ENCODE measurements at regions not wholly inside any gene's neighbourhood (a gene's known extent, or its start where the extent isn't known, plus 50 kb on each side); places are given as distances from the start of the nearest gene placed in this dataset.
"Not testable (repeated sequence)": the region's sequence is repeated elsewhere in the genome, so short reads cannot be mapped to it uniquely, and the experiment has no call there.

GRCh38 chr16:86343796-86344585 is 166.3 kb upstream of the FOXF1 start:
- DNase-seq (ENCODE audit: low read depth) = peak; percentile 81

GRCh38 chr16:86344586-86344871 is 165.8 kb upstream of the FOXF1 start:
- DNase-seq (ENCODE audit: low read depth) = no peak

- no peak for DNase-seq (ENCODE audit: low read depth)
Observed at GRCh38 chr16:86344881-86345280, 165.4 kb upstream of the FOXF1 start.

GRCh38 chr16:86345516-86345915 is 164.8 kb upstream of the FOXF1 start:
- DNase-seq (ENCODE audit: low read depth) = no peak

- no peak for DNase-seq (ENCODE audit: low read depth)
Observed at GRCh38 chr16:86346034-86346433, 164.3 kb upstream of the FOXF1 start.

GRCh38 chr16:86347090-86347489 is 163.2 kb upstream of the FOXF1 start:
- peak; percentile 45 for DNase-seq (ENCODE audit: low read depth)

GRCh38 chr16:86347916-86348555 is 162.3 kb upstream of the FOXF1 start:
- peak; percentile 66 for DNase-seq (ENCODE audit: low read depth)

GRCh38 chr16:86349338-86349900 is 160.9 kb upstream of the FOXF1 start:
- peak; percentile 42 for DNase-seq (ENCODE audit: low read depth)

- no peak for DNase-seq (ENCODE audit: low read depth)
Observed at GRCh38 chr16:86350289-86350688, 160.0 kb upstream of the FOXF1 start.

- no peak for DNase-seq (ENCODE audit: low read depth)
Observed at GRCh38 chr16:86351041-86351784, 159.1 kb upstream of the FOXF1 start.

- not testable (repeated sequence) for DNase-seq (ENCODE audit: low read depth)
Observed at GRCh38 chr16:86351785-86352139, 158.6 kb upstream of the FOXF1 start.

GRCh38 chr16:86353148-86353547 is 157.2 kb upstream of the FOXF1 start:
- peak; percentile 61 for DNase-seq (ENCODE audit: low read depth)

- peak; percentile 52 for DNase-seq (ENCODE audit: low read depth)
Observed at GRCh38 chr16:86353948-86354347, 156.4 kb upstream of the FOXF1 start.

- peak; percentile 95 for DNase-seq (ENCODE audit: low read depth)
Observed at GRCh38 chr16:86354641-86355513, 155.4 kb upstream of the FOXF1 start.

GRCh38 chr16:86355531-86355930 is 154.8 kb upstream of the FOXF1 start:
- peak; percentile 95 for DNase-seq (ENCODE audit: low read depth)

GRCh38 chr16:86355951-86356350 is 154.4 kb upstream of the FOXF1 start:
- DNase-seq (ENCODE audit: low read depth) = peak; percentile 82

- no peak for DNase-seq (ENCODE audit: low read depth)
Observed at GRCh38 chr16:86356804-86357203, 153.5 kb upstream of the FOXF1 start.

GRCh38 chr16:86357303-86357702 is 153.0 kb upstream of the FOXF1 start:
- no peak for DNase-seq (ENCODE audit: low read depth)

- no peak for DNase-seq (ENCODE audit: low read depth)
Observed at GRCh38 chr16:86357950-86358349, 152.4 kb upstream of the FOXF1 start.

GRCh38 chr16:86359571-86359970 is 150.8 kb upstream of the FOXF1 start:
- no peak for DNase-seq (ENCODE audit: low read depth)

GRCh38 chr16:86362155-86362849 is 148.0 kb upstream of the FOXF1 start:
- DNase-seq (ENCODE audit: low read depth) = peak; percentile 80

All from M059J (cell line).